Ovary (tissue), 3 donors: ENCODE measurements at regions not wholly inside any gene's neighbourhood (a gene's known extent, or its start where the extent isn't known, plus 50 kb on each side); places are given as distances from the start of the nearest gene placed in this dataset.

Experiments used
- POLR2A ChIP-seq: fragments of 450-650 bp; IDR thresholded peaks from one replicate; pipeline ENCODE4 v1.6.1; 2017; ENCODE audit warnings: antibody characterized with exemption, mild to moderate bottlenecking, moderate library complexity
- TF ChIP-seq, protein P1 (sequence below), 3 donors: fragments of 450-650 bp in 2 of 3; fragments of 200-600 bp in 1 of 3; IDR thresholded peaks; one replicate each; pipeline versions ENCODE4 v1.5.1 to v1.8.0; 2016 to 2022; ENCODE audit warnings: antibody characterized with exemption in 3 of 3, mild to moderate bottlenecking in 1 of 3
- donor health status: DM: no; HTN: no; CAD: no.

DNA sequence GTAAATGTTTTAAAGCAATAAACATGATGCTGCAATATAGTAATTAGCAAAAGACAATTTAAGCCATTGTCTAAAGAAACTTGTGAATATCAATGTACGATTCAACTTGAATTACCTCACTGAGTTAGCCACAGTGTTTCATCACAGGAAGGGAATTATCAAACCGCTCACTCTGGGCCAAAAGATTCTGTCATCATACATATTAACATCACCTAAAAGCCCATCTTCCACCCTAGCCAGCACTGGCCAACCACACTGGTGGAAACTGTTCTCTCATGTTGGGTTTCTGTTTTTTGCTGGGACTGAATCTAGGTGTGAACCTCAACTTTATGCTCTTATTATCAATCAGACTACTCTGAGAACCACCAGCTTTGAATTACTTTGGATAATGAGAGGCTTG is 497.7 kb upstream of the THBS1 start:
- TF ChIP-seq POLR2A: no peak
- TF ChIP-seq, protein P1, sequence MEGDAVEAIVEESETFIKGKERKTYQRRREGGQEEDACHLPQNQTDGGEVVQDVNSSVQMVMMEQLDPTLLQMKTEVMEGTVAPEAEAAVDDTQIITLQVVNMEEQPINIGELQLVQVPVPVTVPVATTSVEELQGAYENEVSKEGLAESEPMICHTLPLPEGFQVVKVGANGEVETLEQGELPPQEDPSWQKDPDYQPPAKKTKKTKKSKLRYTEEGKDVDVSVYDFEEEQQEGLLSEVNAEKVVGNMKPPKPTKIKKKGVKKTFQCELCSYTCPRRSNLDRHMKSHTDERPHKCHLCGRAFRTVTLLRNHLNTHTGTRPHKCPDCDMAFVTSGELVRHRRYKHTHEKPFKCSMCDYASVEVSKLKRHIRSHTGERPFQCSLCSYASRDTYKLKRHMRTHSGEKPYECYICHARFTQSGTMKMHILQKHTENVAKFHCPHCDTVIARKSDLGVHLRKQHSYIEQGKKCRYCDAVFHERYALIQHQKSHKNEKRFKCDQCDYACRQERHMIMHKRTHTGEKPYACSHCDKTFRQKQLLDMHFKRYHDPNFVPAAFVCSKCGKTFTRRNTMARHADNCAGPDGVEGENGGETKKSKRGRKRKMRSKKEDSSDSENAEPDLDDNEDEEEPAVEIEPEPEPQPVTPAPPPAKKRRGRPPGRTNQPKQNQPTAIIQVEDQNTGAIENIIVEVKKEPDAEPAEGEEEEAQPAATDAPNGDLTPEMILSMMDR (IDR thresholded peaks at IDR 0.05): no peak
